CD14-positive monocyte (primary cell): ENCODE measurements at regions not wholly inside any gene's neighbourhood (a gene's known extent, or its start where the extent isn't known, plus 50 kb on each side); places are given as distances from the start of the nearest gene placed in this dataset.

ENCODE experiments used
- DNase-seq, 3 donors: peaks; one replicate each; pipeline ENCODE4 v3.0.0-alpha.2; 2011 to 2022
- H2AFZ ChIP-seq: 2 replicates; pipeline ENCODE4 v1.6.0; 2012; ENCODE audit warnings: mild to moderate bottlenecking, low read depth, low read length, inconsistent platforms; ENCODE audit not compliant: insufficient read depth, poor library complexity, severe bottlenecking
- H3K27ac ChIP-seq, 2 donors: 1 replicate in 1 of 2; 2 replicates in 1 of 2; pipeline ENCODE4 v1.5.1; 2012 to 2013; ENCODE audit warnings: low read length in 2 of 2, control low read depth in 1 of 2, inconsistent platforms in 1 of 2, low read depth in 1 of 2, mild to moderate bottlenecking in 1 of 2
- H3K27me3 ChIP-seq, 2 donors: one replicate each; pipeline versions ENCODE4 v1.6.0 to v1.6.1; 2011 to 2013; ENCODE audit warnings: low read length in 2 of 2; ENCODE audit not compliant: control insufficient read depth in 2 of 2, insufficient read depth in 2 of 2
- H3K36me3 ChIP-seq, 2 donors: replicated peaks in 1 of 2; 1 replicate in 1 of 2; 2 replicates in 1 of 2; pipeline versions ENCODE4 v1.5.1 to v1.6.1; 2012 to 2013; ENCODE audit warnings: low read length in 2 of 2, control low read depth in 1 of 2, inconsistent platforms in 1 of 2, mild to moderate bottlenecking in 1 of 2; ENCODE audit not compliant: insufficient read depth in 2 of 2, control insufficient read depth in 1 of 2
- H3K4me1 ChIP-seq, 2 donors: 1 replicate in 1 of 2; 2 replicates in 1 of 2; pipeline versions ENCODE4 v1.5.1 to v1.6.1; 2012 to 2013; ENCODE audit warnings: low read length in 2 of 2, control low read depth in 1 of 2, inconsistent platforms in 1 of 2, mild to moderate bottlenecking in 1 of 2, moderate library complexity in 1 of 2; ENCODE audit not compliant: insufficient read depth in 2 of 2, control insufficient read depth in 1 of 2
- H3K4me2 ChIP-seq: replicated peaks from 2 replicates; pipeline ENCODE3; 2012; ENCODE audit warnings: low read length, moderate library complexity, mild to moderate bottlenecking; ENCODE audit not compliant: poor library complexity, severe bottlenecking; ENCODE audit errors: extremely low read depth
- H3K4me3 ChIP-seq, 3 experiments: fragments of 200-600 bp in 1 of 3; sonication (generic) in 1 of 3; replicated peaks in 1 of 3; 1 replicate in 2 of 3; 2 replicates in 1 of 3; pipeline ENCODE4 v1.5.1; 2011 to 2013; ENCODE audit warnings: low read length in 3 of 3, mild to moderate bottlenecking in 3 of 3, control low read depth in 2 of 3, low read depth in 2 of 3, inconsistent platforms in 1 of 3, moderate library complexity in 1 of 3
- H3K79me2 ChIP-seq: 2 replicates; pipeline ENCODE4 v1.6.0; 2012; ENCODE audit warnings: mild to moderate bottlenecking, control low read depth, inconsistent platforms, low read length, moderate library complexity; ENCODE audit not compliant: insufficient read depth
- H3K9ac ChIP-seq: 2 replicates; pipeline ENCODE4 v1.6.0; 2017; ENCODE audit warnings: low read length, mild to moderate bottlenecking; ENCODE audit not compliant: insufficient read depth, poor library complexity, severe bottlenecking
- H3K9me3 ChIP-seq, 2 donors: replicated peaks in 1 of 2; 1 replicate in 1 of 2; 2 replicates in 1 of 2; pipeline versions ENCODE4 v1.5.1 to v1.6.1; 2012 to 2013; ENCODE audit warnings: low read length in 2 of 2, control low read depth in 1 of 2; ENCODE audit not compliant: control insufficient read depth in 1 of 2, insufficient read depth in 1 of 2
- H4K20me1 ChIP-seq: 2 replicates; pipeline ENCODE4 v1.6.0; 2012; ENCODE audit warnings: mild to moderate bottlenecking, low read length, control low read depth, moderate library complexity; ENCODE audit not compliant: insufficient read depth
- H3K27ac Mint-ChIP-seq, 7 donors: one replicate each; pipeline ENCODE4 v1.8.0; 2020; ENCODE audit warnings: mild to moderate bottlenecking in 7 of 7, mixed read lengths in 7 of 7, moderate library complexity in 6 of 7, inconsistent platforms in 2 of 7
- H3K27me3 Mint-ChIP-seq, 3 donors: one replicate each; pipeline ENCODE4 v1.8.0; 2021 to 2022; ENCODE audit warnings: low read depth in 3 of 3, mild to moderate bottlenecking in 3 of 3, mixed read lengths in 3 of 3, moderate library complexity in 3 of 3, inconsistent platforms in 1 of 3
- H3K36me3 Mint-ChIP-seq, 2 donors: one replicate each; pipeline ENCODE4 v1.8.0; 2020; ENCODE audit warnings: mixed read lengths in 2 of 2, inconsistent platforms in 1 of 2, mild to moderate bottlenecking in 1 of 2
- H3K4me1 Mint-ChIP-seq: one replicate; pipeline ENCODE4 v1.8.0; 2020; ENCODE audit warnings: mild to moderate bottlenecking, mixed read lengths
- H3K4me3 Mint-ChIP-seq, 2 donors: one replicate each; pipeline ENCODE4 v1.8.0; 2020; ENCODE audit warnings: mild to moderate bottlenecking in 2 of 2, mixed read lengths in 2 of 2, moderate library complexity in 1 of 2
- H3K9me3 Mint-ChIP-seq, 7 donors: one replicate each; pipeline ENCODE4 v1.8.0; 2020 to 2022; ENCODE audit warnings: mixed read lengths in 7 of 7, mild to moderate bottlenecking in 6 of 7, moderate library complexity in 6 of 7, inconsistent platforms in 2 of 7
- CTCF ChIP-seq: fragments of 200-600 bp; IDR thresholded peaks from one replicate; pipeline ENCODE4 v1.8.0; 2022; ENCODE audit warnings: antibody characterized with exemption, mild to moderate bottlenecking
- intact Hi-C, 2 donors: fragments of 100-400 bp; cut with micrococcal nuclease; formaldehyde crosslinking; loops; one replicate each; pipeline versions ENCODE4 v1.15.0 to v1.15.1; 2023

- no peaks in the 10 kb centered on the region for H3K79me2 ChIP-seq
- H3K4me1 ChIP-seq = no peaks in the 10 kb centered on the region
- Mint-ChIP-seq H3K36me3 (no peaks in the 10 kb centered on the region), H3K27ac (no peak overlapping the region), H3K9me3 (peaks cover 0 to 3% (median 0%) of the 10 kb centered on the region in 7 donors), H3K27me3 (peaks cover 0 to 2% (median 0%) of the 10 kb centered on the region in 3 donors), H3K4me3 (no peak overlapping the region), H3K4me1 (peaks cover 5% of the 10 kb centered on the region)
- H3K9me3 ChIP-seq = no peaks in the 10 kb centered on the region
- H3K9ac ChIP-seq = no peak overlapping the region
- no peaks in the 10 kb centered on the region for H3K27me3 ChIP-seq
- no peaks in the 10 kb centered on the region for H3K36me3 ChIP-seq
- H2AFZ ChIP-seq = no peak overlapping the region
- intact Hi-C loops = no loop called here
- H4K20me1 ChIP-seq = no peaks in the 10 kb centered on the region
- H3K4me3 ChIP-seq = no peak overlapping the region
- no peak for DNase-seq
- no peak overlapping the region for H3K4me2 ChIP-seq
- no peak for TF ChIP-seq CTCF
- H3K27ac ChIP-seq = no peak overlapping the region
Measured at GRCh38 chr2:190794790-190795189, 85.8 kb upstream of the GLS start.

DNA sequence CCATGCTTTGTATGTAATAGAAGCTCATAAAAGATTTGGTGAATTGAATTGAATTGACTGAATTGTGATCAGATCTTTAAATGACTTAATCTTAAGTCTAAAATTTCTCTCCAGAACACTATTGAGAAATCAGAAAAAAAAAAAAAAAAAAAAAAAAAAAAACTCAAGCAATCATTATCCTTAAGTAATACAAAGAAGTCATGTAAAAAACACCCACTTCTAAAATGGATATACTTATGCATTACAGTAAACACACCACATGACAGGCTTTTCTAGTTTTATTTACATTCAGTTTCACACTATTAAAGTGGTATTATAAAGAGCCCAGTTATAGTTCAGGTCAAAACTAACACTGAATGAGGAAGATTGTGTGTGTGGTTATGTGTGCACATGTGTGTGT is 84.9 kb upstream of the GLS start:
- Histone ChIP-seq H3K36me3 (no peaks in the 10 kb centered on the region), H3K9me3 (no peaks in the 10 kb centered on the region), H3K4me2 (no peak overlapping the region), H3K4me1 (no peaks in the 10 kb centered on the region), H3K9ac (no peak overlapping the region), H3K79me2 (no peaks in the 10 kb centered on the region), H4K20me1 (no peaks in the 10 kb centered on the region), H3K27ac (no peak overlapping the region), H3K27me3 (no peaks in the 10 kb centered on the region), H3K4me3 (no peak overlapping the region), H2AFZ (no peak overlapping the region)
- Mint-ChIP-seq H3K27ac (no peak overlapping the region), H3K4me3 (no peak overlapping the region), H3K4me1 (peaks cover 5% of the 10 kb centered on the region), H3K36me3 (no peaks in the 10 kb centered on the region), H3K27me3 (peaks cover 0 to 2% (median 0%) of the 10 kb centered on the region in 3 donors), H3K9me3 (peaks cover 0 to 3% (median 0%) of the 10 kb centered on the region in 7 donors)
- TF ChIP-seq CTCF = no peak
- DNase-seq = no peak
- intact Hi-C loops = no loop called here
